Activated CD4-positive, alpha-beta T cell treated with anti-CD3 and anti-CD28 coated beads, Interleukin-2, amount 50 U/mL, for 16 hours (primary cell): ENCODE measurements at regions not wholly inside any gene's neighbourhood (a gene's known extent, or its start where the extent isn't known, plus 50 kb on each side); places are given as distances from the start of the nearest gene placed in this dataset.
"Not testable (repeated sequence)": the region's sequence is repeated elsewhere in the genome, so short reads cannot be mapped to it uniquely, and the experiment has no call there.

ENCODE experiments used
- DNase-seq: peaks from one replicate; pipeline ENCODE4 v3.0.0-alpha.2; 2020

GRCh38 chr2:22020091-22020742, 896.4 kb downstream of the TDRD15 start:
- DNase-seq, result no peak

- no peak for DNase-seq
Measured at GRCh38 chr2:22027345-22028005, 903.7 kb downstream of the TDRD15 start.

DNA sequence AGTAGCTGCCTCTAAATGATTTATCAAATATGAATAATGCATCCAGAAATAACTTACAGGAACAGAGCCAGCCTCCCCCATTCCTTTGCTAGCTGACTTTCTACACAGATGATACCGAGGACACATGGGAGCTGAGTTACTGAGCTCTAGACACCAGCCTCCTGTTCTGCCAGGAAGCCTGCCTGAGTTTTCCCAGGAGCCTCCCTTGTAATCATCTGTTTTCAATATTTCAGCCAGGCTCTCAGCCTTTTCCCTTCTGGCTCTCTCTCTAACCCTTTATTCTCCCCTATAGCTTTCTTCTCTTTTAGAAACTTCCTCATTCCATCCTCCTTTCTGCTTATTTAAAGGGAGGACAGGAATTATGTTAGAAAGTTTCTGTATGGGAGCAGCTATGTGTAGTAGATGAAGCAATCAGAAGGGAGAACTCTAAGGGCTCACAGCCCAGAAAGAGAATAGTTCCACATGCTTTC, 911.6 kb downstream of the TDRD15 start:
- DNase-seq, result no peak

DNA sequence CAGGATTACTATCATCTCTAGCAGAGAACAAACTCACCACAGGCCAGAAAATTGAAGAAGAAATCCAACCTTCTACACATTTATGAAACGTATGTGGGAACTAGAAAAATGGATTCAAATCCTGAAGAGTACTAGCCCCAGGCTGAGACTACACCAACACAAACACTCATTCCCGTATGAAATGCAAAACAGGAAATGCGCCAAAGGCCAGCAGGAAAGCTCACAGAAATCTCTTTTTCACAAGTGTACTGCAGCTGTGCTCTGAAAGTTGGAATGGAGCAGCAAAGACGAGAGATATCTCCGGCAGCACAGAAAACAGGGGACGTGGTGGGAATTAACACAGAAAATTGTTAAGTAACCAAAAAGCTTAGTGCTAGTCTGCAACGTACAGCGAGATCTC, 913.5 kb downstream of the TDRD15 start:
- DNase-seq, result no peak

DNA sequence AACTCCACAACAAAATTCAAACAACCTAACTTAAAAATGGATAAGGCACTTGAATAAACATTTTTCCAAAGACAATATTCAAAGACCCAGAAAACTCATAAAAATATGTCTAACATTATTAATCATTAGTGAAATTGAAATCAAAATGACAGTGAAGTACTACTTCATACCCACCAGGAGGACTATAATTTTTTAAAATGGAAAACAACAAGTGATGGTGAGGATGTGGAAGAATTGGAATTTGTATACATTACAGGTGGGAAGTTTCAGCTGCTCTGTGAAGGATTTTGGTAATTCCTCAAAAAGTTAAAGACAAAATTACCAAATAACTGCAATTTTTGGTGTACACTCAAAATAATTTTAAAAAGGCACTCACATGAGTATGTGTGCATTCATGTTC, 920.0 kb downstream of the TDRD15 start:
- no peak for DNase-seq

GRCh38 chr2:22055784-22056620, 932.2 kb downstream of the TDRD15 start:
- no peak for DNase-seq

GRCh38 chr2:22056621-22057132, 932.9 kb downstream of the TDRD15 start:
- no peak for DNase-seq

DNA sequence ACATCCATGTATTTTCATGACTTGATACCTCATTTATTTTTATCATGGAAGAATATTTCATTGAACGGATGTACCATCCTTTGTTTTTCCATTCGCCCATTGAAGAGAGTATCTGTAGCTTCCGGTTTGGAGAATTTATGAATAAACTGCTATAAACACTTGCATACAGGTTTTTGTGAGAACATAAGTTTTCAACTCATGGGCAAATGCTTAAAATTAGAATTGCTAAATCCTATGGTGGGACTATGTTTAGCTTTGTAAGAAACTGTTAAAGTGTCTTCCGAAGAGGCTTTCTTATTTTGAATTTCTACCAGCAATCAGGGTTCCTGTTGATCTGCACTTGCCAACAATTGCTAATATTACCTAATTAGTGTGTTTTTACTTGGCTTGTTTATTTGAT, 938.9 kb downstream of the TDRD15 start:
- no peak for DNase-seq

DNA sequence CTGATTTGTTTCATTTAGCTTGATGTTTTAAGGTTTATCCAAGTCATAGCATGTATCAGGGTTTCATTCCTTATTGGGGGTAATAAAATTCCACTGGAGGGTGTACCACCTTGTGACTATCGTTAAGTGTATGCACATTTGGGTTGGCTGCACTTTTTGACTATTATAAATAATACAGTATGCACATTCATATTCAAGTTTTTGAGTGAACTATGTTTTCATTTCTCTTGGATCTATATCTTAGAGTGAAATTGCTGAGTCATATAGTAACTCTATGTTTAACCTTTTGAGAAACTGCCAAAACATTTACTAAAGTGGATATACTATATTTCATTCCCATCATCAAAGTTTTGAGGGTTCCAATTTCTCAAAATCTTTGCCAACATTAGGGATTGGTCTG, 952.7 kb downstream of the TDRD15 start:
- no peak for DNase-seq

DNA sequence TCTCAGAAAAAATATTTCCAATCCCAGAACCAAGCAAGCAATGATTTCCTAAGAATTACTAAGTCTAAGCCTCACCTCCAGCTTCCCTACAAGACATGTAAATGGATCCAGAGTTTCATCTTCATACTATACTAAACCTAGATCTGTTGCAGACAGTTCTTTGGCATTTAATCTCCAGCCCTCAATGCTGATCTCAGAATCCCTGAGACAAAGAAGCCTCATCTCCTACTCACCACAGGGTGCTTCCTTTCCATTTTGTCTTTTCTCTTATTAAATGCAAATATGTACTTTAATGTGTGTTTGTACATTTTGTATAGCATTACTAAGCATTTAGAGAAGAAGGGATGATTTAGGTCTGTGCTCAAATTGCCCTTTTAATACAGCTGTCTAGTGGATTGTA, 954.9 kb downstream of the TDRD15 start:
- DNase-seq, result no peak

DNA sequence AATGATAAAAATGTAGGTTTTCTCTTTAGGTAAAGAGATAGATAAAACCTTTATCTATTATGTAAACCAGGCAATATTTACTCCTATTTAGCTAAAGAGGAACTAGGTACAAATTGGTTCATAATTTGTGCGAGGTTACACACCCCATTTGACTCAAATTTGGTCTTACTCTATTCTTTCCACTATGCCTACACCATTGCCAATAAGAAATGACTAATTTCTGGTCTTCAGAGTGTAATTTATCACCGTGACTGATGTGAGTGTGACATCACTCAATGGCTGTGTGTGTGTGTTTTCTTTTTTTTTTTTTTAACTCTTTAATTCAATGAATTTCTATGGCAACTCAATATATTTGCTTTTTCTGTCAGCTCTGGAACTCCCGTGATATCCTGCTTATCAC, 955.8 kb downstream of the TDRD15 start:
- no peak for DNase-seq

DNA sequence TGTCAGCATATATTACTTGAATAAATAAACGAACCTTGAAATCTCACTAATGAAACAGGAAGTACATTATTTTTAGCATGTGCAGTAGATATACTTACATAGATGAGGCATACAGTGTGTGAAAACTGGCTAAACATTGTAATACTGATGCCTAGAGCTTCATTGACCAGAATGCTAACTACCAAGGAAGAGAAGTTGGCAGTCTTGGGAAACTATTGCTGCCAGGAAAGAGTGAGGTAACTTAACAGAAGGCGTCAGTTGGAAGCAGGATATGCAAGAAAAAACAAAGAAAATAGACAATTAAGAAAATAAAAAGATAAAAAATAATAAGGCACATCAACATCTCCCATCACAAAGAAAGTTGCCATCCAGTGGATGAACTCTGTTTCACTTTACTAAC, 963.0 kb downstream of the TDRD15 start:
- no peak for DNase-seq

DNA sequence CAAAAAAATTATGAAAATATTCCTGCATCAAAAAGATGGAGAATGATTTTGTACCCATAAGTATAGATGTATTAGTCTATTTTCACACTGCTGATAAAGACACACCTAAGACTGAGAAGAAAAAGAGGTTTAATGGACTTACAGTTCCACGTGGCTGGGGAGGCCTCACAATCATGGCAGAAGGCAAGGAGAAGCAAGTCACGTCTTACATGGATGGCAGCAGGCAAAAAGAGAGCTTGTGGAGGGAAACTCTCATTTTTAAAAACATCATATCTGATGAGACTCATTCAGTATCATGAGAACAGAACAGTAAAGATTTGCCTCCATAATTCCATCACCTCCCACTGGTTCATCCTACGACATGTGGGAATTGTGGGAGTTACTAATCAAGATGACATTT, 979.8 kb downstream of the TDRD15 start:
- DNase-seq, result not testable (repeated sequence)

- no peak for DNase-seq
Measured at GRCh38 chr2:22110244-22110651, 986.5 kb downstream of the TDRD15 start.

GRCh38 chr2:22124003-22124402, 1000.2 kb downstream of the TDRD15 start:
- no peak for DNase-seq

DNA sequence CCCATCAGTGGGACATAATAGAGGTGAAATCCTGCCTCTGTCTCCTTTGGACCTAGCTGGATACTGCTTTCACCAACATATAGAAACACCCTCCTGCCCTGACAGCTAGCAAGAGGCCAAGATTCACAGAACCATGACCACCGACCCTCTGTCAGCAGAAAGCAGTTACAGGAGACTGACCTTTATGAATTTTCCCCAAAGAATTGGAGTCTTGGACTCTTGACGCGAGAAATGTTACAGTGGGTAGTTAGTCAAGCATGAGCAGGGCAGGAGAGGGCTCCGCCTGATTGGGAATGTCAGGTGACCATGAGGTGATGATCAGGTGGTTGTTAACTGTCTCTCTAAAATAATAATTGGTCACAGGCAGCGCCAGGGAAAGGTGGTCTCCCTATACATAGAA, 1002.3 kb downstream of the TDRD15 start:
- DNase-seq, result no peak

- no peak for DNase-seq
Measured at GRCh38 chr2:22126978-22127377, 1003.2 kb downstream of the TDRD15 start.

GRCh38 chr2:22134421-22134820, 1010.7 kb downstream of the TDRD15 start:
- no peak for DNase-seq

GRCh38 chr2:22136446-22136845, 1012.7 kb downstream of the TDRD15 start:
- DNase-seq, result no peak

- no peak for DNase-seq
Measured at GRCh38 chr2:22143840-22144239, 1020.1 kb downstream of the TDRD15 start.

DNA sequence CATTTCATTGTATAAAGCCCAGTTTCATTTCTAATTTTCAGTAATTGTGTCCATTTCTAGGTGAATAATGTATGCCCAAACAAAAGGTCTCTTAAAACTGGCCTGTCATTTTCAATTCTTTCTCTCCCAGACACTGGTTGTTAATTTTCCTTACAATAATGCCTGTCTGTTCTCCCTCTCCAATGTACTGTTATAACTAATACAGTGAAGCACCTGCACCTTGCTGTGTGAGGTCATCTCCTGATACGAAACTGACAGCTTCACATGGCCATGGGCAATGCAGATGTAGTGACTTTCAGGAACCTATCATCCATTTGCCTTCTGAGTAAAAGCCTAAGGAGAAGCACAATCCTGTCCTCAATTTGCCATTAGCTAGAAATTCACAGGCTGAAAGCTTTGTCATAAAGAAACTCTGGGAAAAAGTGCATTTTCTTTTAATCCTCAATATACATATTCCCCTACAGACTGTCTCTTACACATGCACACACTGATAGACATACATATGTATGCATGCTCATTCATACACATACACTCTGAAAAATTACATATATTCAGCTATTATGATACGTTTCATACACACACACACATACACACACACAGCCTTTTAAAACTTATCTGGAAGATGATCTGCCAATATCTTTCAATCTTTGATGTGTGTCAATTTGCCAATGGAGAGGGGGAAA, 1030.3 kb downstream of the TDRD15 start:
- no peak for DNase-seq

DNA sequence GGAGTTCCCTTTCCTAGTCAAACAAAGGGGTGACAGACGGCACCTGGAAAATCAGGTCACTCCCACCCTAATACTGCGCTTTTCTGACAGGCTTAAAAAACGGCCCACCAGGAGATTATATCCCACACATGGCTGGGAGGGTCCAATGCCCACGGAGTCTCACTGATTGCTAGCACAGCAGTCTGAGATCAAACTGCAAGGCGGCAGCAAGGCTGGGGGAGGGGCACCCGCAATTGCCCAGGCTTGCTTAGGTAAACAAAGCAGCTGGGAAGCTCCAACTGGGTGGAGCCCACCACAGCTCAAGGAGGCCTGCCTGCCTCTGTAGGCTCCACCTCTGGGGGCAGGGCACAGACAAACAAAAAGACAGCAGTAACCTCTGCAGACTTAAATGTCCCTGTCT, 1032.9 kb downstream of the TDRD15 start:
- not testable (repeated sequence) for DNase-seq

DNA sequence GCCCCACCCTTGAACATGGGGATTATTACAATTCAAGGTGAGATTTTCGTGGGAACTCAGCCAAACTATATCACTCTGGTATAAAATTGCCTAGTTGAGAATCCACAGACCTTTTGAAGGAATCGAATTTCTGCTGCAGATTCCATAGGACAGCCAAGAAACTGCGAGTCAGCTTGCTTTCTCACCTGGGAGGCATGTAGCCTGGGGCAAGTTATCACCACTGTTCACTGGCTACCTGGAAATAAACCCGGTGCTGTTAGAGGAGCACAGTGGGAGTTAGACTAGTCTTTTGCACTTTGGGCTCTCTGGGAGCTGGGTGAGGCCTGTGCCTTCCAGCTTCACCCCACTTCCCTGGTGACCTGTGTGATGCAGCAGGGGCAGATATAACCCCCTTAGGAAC, 1043.5 kb downstream of the TDRD15 start:
- no peak for DNase-seq
